ENCODE measurements at regions not wholly inside any gene's neighbourhood (a gene's known extent, or its start where the extent isn't known, plus 50 kb on each side); places are given as distances from the start of the nearest gene placed in this dataset.

- no peak for TF ChIP-seq REST (IDR thresholded peaks at IDR 0.05; ENCODE audit: borderline replicate concordance)
- no peak for TF ChIP-seq REST (CRISPR knock-in tag; IDR thresholded peaks at IDR 0.05; ENCODE audit: low read depth)
- TF ChIP-seq SMAD1 (IDR thresholded peaks at IDR 0.05; ENCODE audit: low read depth, low read length, partially characterized antibody): no peak
- TF ChIP-seq CREB3L1 (IDR thresholded peaks at IDR 0.05; ENCODE audit: borderline replicate concordance, low read depth): no peak
- TF ChIP-seq ZNF699 (CRISPR knock-in tag; IDR thresholded peaks at IDR 0.05; ENCODE audit: insufficient replicate concordance): no peak
- TF ChIP-seq PYGO2 (tag; IDR thresholded peaks at IDR 0.05): no peak
- TF ChIP-seq FOXA1 (IDR thresholded peaks at IDR 0.05; ENCODE audit: borderline replicate concordance): no peak
- TF ChIP-seq FOXJ3 (CRISPR knock-in tag; IDR thresholded peaks at IDR 0.05): no peak
- no peak for TF ChIP-seq ZNF311 (CRISPR knock-in tag; IDR thresholded peaks at IDR 0.05)
- no peak for TF ChIP-seq SRSF7 (optimal IDR thresholded peaks at IDR 0.05; ENCODE audit: low read depth, low read length)
- no peak for TF ChIP-seq RAD21 (CRISPR knock-in tag; conservative IDR thresholded peaks at IDR 0.05 in 1 of 2, IDR thresholded peaks at IDR 0.05 in 1 of 2)
- TF ChIP-seq ARID2 (IDR thresholded peaks at IDR 0.05): no peak
- no peak for TF ChIP-seq ZNF778 (CRISPR knock-in tag; IDR thresholded peaks at IDR 0.05)
- no peak for TF ChIP-seq MED1 (CRISPR knock-in tag; IDR thresholded peaks at IDR 0.05; ENCODE audit: borderline replicate concordance)
- TF ChIP-seq PML (IDR thresholded peaks at IDR 0.05; ENCODE audit: low read length): no peak
- TF ChIP-seq NR1H2 (CRISPR knock-in tag; IDR thresholded peaks at IDR 0.05): no peak
- TF ChIP-seq ZNF146 (CRISPR knock-in tag; IDR thresholded peaks at IDR 0.05; ENCODE audit: unreplicated experiment): no peak
- no peak for TF ChIP-seq ZNF124 (CRISPR knock-in tag; IDR thresholded peaks at IDR 0.05)
- no peak for TF ChIP-seq CBFA2T2 (conservative IDR thresholded peaks at IDR 0.05)
Observed at GRCh38 chr1:216884614-216885229, 161.5 kb upstream of the ESRRG start (continued).
